LNCaP clone FGC (cell line): ENCODE measurements at regions not wholly inside any gene's neighbourhood (a gene's known extent, or its start where the extent isn't known, plus 50 kb on each side); places are given as distances from the start of the nearest gene placed in this dataset.

ENCODE experiments used
- DNase-seq: peaks from one replicate; pipeline ENCODE4 v3.0.0-alpha.2; 2011; ENCODE audit warnings: low read depth
- H3K4me3 ChIP-seq: 2 replicates; pipeline ENCODE4 v1.5.1; 2011; ENCODE audit warnings: mild to moderate bottlenecking, low read depth, low read length, control low read depth
- TF ChIP-seq, protein P1 (sequence below): IDR thresholded peaks from 2 replicates; pipeline ENCODE4 v1.5.1; 2012; ENCODE audit warnings: mild to moderate bottlenecking; ENCODE audit not compliant: control insufficient read depth, insufficient read depth; ENCODE audit errors: extremely low read depth

DNA sequence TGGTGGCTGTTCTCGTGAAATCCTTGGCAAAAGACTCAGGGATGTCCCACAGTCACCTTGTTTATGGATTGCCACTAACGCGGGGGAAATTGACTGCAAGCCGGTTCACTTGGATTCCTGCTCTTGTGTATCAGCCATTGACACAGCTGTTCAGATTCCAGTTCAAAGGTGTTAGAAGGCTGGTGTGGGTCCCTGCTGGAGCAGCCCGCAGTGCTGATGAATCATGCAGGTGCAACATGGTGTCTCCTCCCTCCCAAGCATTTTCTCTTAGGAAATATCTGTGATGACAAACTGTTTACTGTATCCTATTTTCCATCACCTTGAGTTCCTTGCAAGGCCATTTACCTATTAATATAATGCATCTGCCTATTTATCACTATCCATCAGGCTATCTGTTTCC lies 170.1 kb downstream of the GATA3 start:
- DNase-seq, result no peak
- H3K4me3 ChIP-seq, result no peak overlapping the region
- TF ChIP-seq, protein P1, sequence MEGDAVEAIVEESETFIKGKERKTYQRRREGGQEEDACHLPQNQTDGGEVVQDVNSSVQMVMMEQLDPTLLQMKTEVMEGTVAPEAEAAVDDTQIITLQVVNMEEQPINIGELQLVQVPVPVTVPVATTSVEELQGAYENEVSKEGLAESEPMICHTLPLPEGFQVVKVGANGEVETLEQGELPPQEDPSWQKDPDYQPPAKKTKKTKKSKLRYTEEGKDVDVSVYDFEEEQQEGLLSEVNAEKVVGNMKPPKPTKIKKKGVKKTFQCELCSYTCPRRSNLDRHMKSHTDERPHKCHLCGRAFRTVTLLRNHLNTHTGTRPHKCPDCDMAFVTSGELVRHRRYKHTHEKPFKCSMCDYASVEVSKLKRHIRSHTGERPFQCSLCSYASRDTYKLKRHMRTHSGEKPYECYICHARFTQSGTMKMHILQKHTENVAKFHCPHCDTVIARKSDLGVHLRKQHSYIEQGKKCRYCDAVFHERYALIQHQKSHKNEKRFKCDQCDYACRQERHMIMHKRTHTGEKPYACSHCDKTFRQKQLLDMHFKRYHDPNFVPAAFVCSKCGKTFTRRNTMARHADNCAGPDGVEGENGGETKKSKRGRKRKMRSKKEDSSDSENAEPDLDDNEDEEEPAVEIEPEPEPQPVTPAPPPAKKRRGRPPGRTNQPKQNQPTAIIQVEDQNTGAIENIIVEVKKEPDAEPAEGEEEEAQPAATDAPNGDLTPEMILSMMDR, result no peak

DNA sequence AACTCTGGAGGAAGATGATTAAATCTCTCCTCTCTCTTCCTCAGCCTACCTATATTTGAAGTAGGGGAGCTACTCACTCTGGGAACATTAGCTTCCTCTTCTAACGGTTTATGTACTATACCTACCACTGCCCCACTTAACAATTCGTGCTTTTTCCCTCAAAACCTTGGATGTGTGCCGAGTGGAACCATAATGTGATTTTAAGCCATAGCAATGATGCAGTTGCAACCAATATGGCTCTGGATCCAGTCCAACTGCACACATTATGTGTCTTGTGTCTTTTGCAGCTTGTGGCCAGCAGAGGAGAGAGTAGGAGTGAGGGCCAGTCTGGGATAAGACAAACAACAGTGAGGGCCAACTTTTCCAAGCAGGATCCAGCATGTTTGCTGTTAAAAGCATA lies 170.7 kb downstream of the GATA3 start:
- DNase-seq, result no peak
- H3K4me3 ChIP-seq, result no peak overlapping the region
- TF ChIP-seq, protein P1, result no peak

DNA sequence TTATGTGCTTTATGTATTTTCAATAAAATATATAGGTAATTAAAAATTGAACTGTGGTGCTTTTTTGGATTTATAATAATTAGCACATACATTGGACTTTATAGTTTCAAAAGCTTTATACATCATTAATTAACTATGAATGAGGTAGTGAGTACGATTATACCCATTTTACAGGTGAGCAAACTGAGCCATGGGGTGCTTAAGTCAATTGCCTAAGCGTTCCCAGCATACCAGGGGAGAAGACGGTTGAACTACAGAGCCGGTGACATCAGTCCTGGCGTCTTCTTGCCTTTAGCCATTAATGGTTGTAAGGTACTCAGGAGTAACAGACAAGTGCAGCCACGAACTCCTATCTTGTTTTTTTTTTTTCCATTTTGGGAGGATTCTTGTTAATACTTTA lies 172.8 kb downstream of the GATA3 start:
- TF ChIP-seq, protein P1, result no peak
- H3K4me3 ChIP-seq, result no peak overlapping the region
- DNase-seq, result no peak

DNA sequence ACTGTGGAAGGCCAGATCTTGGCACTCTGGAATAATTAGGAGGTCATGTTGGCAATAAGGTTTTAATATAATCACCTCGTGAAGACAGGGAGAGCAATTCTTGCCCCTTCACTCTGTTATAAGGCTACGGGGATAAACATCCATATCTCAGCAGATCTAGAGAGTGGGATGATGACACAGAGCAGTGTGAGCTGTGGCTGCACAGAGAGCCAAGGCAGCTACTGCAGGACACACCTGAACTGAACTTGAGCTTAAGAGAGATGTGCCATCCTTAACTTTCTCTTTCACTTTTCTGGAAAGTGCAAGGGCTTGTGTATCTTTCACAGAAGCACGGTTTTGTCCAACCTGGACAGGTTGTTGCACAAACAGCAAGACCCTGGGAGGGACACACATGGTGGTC lies 174.7 kb downstream of the GATA3 start:
- TF ChIP-seq, protein P1, result no peak
- H3K4me3 ChIP-seq, result no peak overlapping the region
- no peak for DNase-seq

DNA sequence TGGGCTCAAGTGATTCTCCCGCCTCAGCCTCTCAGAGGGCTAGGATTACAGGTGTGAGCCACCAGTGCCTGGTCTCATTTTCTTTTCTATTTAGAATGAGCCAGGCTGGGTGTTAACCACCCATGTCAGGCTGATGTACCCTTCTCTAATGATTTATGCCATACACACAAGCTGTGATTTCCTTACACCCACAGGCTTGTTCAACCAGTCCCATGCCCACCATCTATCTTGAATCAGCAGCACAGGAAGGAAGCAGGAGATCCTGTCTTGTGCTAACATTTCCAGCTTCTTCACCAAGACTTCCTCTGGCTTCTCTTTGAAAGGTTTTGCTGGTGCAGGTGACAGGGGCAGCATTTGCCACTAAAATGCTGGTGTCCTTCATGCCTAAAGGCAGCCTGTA lies 176.4 kb downstream of the GATA3 start:
- no peak for DNase-seq
- TF ChIP-seq, protein P1, result no peak
- no peak overlapping the region for H3K4me3 ChIP-seq

DNA sequence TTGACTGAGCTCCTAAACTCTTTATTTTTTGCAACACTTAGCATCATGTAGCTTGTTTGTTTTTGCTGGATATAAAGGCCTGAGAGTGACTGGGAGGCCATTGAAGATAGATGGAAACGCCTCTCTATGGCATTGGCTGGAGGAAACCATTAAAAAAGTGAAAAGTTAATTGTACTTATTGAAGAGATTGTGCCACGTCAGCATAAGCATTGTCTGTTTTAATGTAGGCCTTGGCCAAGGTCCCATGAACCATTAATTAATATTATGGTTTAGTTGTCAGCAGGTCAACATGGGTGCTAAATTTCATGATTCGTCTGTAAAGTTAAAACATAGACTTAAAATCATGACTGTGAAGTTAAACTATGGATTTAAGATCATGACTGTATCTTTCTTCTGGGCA lies 178.6 kb downstream of the GATA3 start:
- no peak for DNase-seq
- TF ChIP-seq, protein P1, result no peak
- H3K4me3 ChIP-seq, result no peak overlapping the region

DNA sequence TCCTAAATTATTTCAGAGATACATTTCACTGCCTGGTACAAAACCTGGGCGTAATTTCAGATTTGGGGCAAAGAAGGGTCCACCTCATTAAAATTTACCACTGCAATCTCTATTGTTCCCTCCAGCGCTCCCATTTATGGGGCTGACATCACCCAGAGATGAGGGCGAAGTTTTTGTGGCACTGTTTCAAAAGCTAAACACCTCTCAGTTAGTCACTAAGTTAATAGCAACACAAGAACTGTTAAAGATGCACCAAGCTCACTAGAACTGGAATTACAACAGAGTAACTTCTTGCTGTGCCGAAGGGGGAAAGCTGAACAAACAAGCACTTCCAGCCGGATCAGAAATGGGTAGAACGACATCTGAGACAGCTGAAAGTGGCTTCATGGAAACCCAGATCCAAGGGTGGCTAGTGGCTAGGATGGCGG lies 179.4 kb downstream of the GATA3 start:
- TF ChIP-seq, protein P1, result no peak
- H3K4me3 ChIP-seq, result no peak overlapping the region

More for the DNA sequence above, 179.4 kb downstream of the GATA3 start:
- DNase-seq, result no peak
